OCI-LY7 (cell line): ENCODE measurements at regions not wholly inside any gene's neighbourhood (a gene's known extent, or its start where the extent isn't known, plus 50 kb on each side); places are given as distances from the start of the nearest gene placed in this dataset.
A peak's percentile ranks its signal among the peaks of the same experiment; 100 is the strongest.

ENCODE experiments used
- BruUV-seq: library from RNA; stranded (reverse); fragments of 400-500 nt; replicated peaks from 2 replicates; lab custom pipeline; 2021; lab: Mats Ljungman, UMichigan
- CTCF ChIA-PET: fragments of 300-600 bp; sonication (Branson Sonifier 250); formaldehyde crosslinking; loops from one replicate; lab custom pipeline; 2022; ENCODE audit warnings: antibody characterized with exemption; ENCODE audit not compliant: unreplicated experiment; lab: Charles Lee
- POLR2A ChIA-PET: fragments of 300-600 bp; sonication (Branson Sonifier 250); formaldehyde crosslinking; loops from one replicate; lab custom pipeline; 2022; ENCODE audit warnings: antibody characterized with exemption; lab: Charles Lee
- DNase-seq: peaks from one replicate; pipeline ENCODE4 v3.0.0-alpha.2; 2015; ENCODE audit warnings: low spot score
- H2AFZ ChIP-seq: fragments of 200-600 bp; sonication (generic), shearing (Covaris generic); 2 replicates; pipeline ENCODE4 v1.6.1; 2014; ENCODE audit warnings: mild to moderate bottlenecking, antibody characterized with exemption, low read length, moderate library complexity
- H3K27ac ChIP-seq: fragments of 200-600 bp; sonication (generic); 2 replicates; pipeline ENCODE4 v1.5.1; 2014; ENCODE audit warnings: mixed run types, low read depth, mild to moderate bottlenecking, moderate library complexity, low read length, inconsistent platforms; ENCODE audit not compliant: poor library complexity, severe bottlenecking
- H3K36me3 ChIP-seq: fragments of 200-600 bp; sonication (generic); 2 replicates; pipeline ENCODE4 v1.6.1; 2014; ENCODE audit warnings: mild to moderate bottlenecking, antibody characterized with exemption, low read length, moderate library complexity, mixed read lengths; ENCODE audit not compliant: insufficient read depth
- H3K4me1 ChIP-seq: fragments of 200-600 bp; sonication (generic); 2 replicates; pipeline ENCODE4 v1.5.1; 2014; ENCODE audit warnings: mild to moderate bottlenecking, low read length; ENCODE audit not compliant: insufficient read depth, poor library complexity, severe bottlenecking
- H3K4me2 ChIP-seq: fragments of 200-600 bp; sonication (generic); 2 replicates; pipeline ENCODE4 v1.6.1; 2014; ENCODE audit warnings: mild to moderate bottlenecking, low read length
- H3K4me3 ChIP-seq: fragments of 200-600 bp; sonication (generic); 2 replicates; pipeline ENCODE4 v1.5.1; 2014; ENCODE audit warnings: mild to moderate bottlenecking, low read depth, low read length; ENCODE audit not compliant: poor library complexity, severe bottlenecking
- H3K79me2 ChIP-seq: fragments of 200-600 bp; sonication (generic); 2 replicates; pipeline ENCODE4 v1.6.1; 2016; ENCODE audit warnings: low read depth, mild to moderate bottlenecking, low read length, moderate library complexity, mixed read lengths; ENCODE audit not compliant: insufficient read depth
- H3K9me2 ChIP-seq: fragments of 200-600 bp; sonication (generic); 2 replicates; pipeline ENCODE4 v1.6.1; 2016; ENCODE audit warnings: mild to moderate bottlenecking, low read length, mixed read lengths; ENCODE audit not compliant: insufficient read depth
- H3K9me3 ChIP-seq: fragments of 200-600 bp; sonication (generic); 2 replicates; pipeline ENCODE4 v1.6.1; 2014; ENCODE audit warnings: mild to moderate bottlenecking, mixed run types, low read length, mixed read lengths
- H4K20me1 ChIP-seq: fragments of 200-600 bp; sonication (generic); 2 replicates; pipeline ENCODE4 v1.6.1; 2014; ENCODE audit warnings: mild to moderate bottlenecking, antibody characterized with exemption, low read length, moderate library complexity, mixed read lengths; ENCODE audit not compliant: insufficient read depth
- CTCF ChIP-seq: fragments of 200-600 bp; sonication (generic); conservative IDR thresholded peaks from 2 replicates; pipeline ENCODE4 v1.5.1; 2014; ENCODE audit warnings: mild to moderate bottlenecking, antibody characterized with exemption, low read length, moderate library complexity, mixed read lengths
- EZH2phosphoT487 ChIP-seq: fragments of 200-600 bp; sonication (generic); IDR thresholded peaks from 2 replicates; pipeline ENCODE4 v1.6.1; 2018; ENCODE audit warnings: low read depth, borderline replicate concordance, mild to moderate bottlenecking, mixed run types, antibody characterized with exemption, low read length, moderate library complexity, mixed read lengths
- intact Hi-C: fragments of 100-400 bp; cut with micrococcal nuclease; formaldehyde crosslinking; loops from one replicate; pipeline ENCODE4 v1.10.0; 2022; ENCODE audit not compliant: unreplicated experiment

- TF ChIP-seq CTCF (0 out of 2 replicates have a peak, but pooled peaks have one; percentile 28), EZH2phosphoT487 (no peak)
- no TSS peak for BruUV-seq
- ChIA-PET CTCF (no interaction called here), POLR2A (interaction anchor here (0.5 kb wide), 1 partner anchor 363 kb away, joined by 5 read pairs; no protein-coding TSS in a partner anchor)
- Histone ChIP-seq H3K27ac (no peak overlapping the region), H3K4me2 (no peak overlapping the region), H3K79me2 (no peaks in the 10 kb centered on the region), H3K9me2 (no peaks in the 10 kb centered on the region), H2AFZ (no peak overlapping the region), H3K36me3 (no peaks in the 10 kb centered on the region), H3K4me3 (no peak overlapping the region), H3K9me3 (no peaks in the 10 kb centered on the region), H4K20me1 (no peaks in the 10 kb centered on the region), H3K4me1 (no peaks in the 10 kb centered on the region)
- intact Hi-C loops: no loop called here
- no peak for DNase-seq
Measured at GRCh38 chr15:60079210-60079609, 75.1 kb downstream of the FOXB1 start.

GRCh38 chr15:60081976-60082375 lies 77.9 kb downstream of the FOXB1 start:
- intact Hi-C loops: no loop called here
- CTCF ChIA-PET: no interaction called here
- Histone ChIP-seq H3K9me2 (no peaks in the 10 kb centered on the region), H3K9me3 (no peaks in the 10 kb centered on the region), H3K4me1 (no peaks in the 10 kb centered on the region), H4K20me1 (no peaks in the 10 kb centered on the region), H3K36me3 (no peaks in the 10 kb centered on the region), H3K27ac (no peak overlapping the region), H2AFZ (no peak overlapping the region), H3K79me2 (no peaks in the 10 kb centered on the region), H3K4me2 (no peak overlapping the region), H3K4me3 (no peak overlapping the region)
- TF ChIP-seq EZH2phosphoT487: no peak
- no peak for TF ChIP-seq CTCF
- POLR2A ChIA-PET: no interaction called here
- no TSS peak for BruUV-seq
- no peak for DNase-seq

GRCh38 chr15:60083318-60083717 lies 79.2 kb downstream of the FOXB1 start:
- Histone ChIP-seq H3K27ac (no peak overlapping the region), H3K4me2 (no peak overlapping the region), H4K20me1 (no peaks in the 10 kb centered on the region), H3K4me1 (no peaks in the 10 kb centered on the region), H2AFZ (no peak overlapping the region), H3K9me3 (no peaks in the 10 kb centered on the region), H3K4me3 (no peak overlapping the region), H3K36me3 (no peaks in the 10 kb centered on the region), H3K79me2 (no peaks in the 10 kb centered on the region), H3K9me2 (no peaks in the 10 kb centered on the region)
- TF ChIP-seq EZH2phosphoT487 (no peak), CTCF (no peak)
- no TSS peak for BruUV-seq
- DNase-seq: no peak
- intact Hi-C loops: no loop called here
- POLR2A ChIA-PET: no interaction called here
- CTCF ChIA-PET: no interaction called here
